Esophagus mucosa (tissue), 1 donor: ENCODE measurements at regions not wholly inside any gene's neighbourhood (a gene's known extent, or its start where the extent isn't known, plus 50 kb on each side); places are given as distances from the start of the nearest gene placed in this dataset.
A peak's percentile ranks its signal among the peaks of the same experiment; 100 is the strongest.
"Not testable (repeated sequence)": the region's sequence is repeated elsewhere in the genome, so short reads cannot be mapped to it uniquely, and the experiment has no call there.

Experiments
- ATAC-seq: fragments of 200-7000 bp; cut with Tn5 transposase; one replicate; pipeline ENCODE4 v1.9.1; 2020
- donor health status: DM: yes; HTN: yes; CAD: no.

- ATAC-seq, result no peak
Measured at GRCh38 chrX:46220822-46221221, 324.4 kb downstream of the ZNF674 start.

- peak; percentile 47 for ATAC-seq
Measured at GRCh38 chrX:46218373-46218772, 326.8 kb downstream of the ZNF674 start.

GRCh38 chrX:46216406-46216805 is 328.8 kb downstream of the ZNF674 start:
- ATAC-seq, result no peak

GRCh38 chrX:46211079-46211478 is 334.1 kb downstream of the ZNF674 start:
- ATAC-seq, result no peak

GRCh38 chrX:46209768-46210167 is 335.5 kb downstream of the ZNF674 start:
- ATAC-seq, result peak; percentile 72

- ATAC-seq, result no peak
Measured at GRCh38 chrX:46209037-46209436, 336.2 kb downstream of the ZNF674 start.

GRCh38 chrX:46208225-46208854 is 336.9 kb downstream of the ZNF674 start:
- peak; percentile 71 for ATAC-seq

GRCh38 chrX:46204721-46205422 is 340.3 kb downstream of the ZNF674 start:
- ATAC-seq, result peak; percentile 43

GRCh38 chrX:46202733-46203514 is 342.3 kb downstream of the ZNF674 start:
- no peak for ATAC-seq

GRCh38 chrX:46200413-46200812 is 344.8 kb downstream of the ZNF674 start:
- ATAC-seq, result no peak

- no peak for ATAC-seq
Measured at GRCh38 chrX:46198858-46199257, 346.4 kb downstream of the ZNF674 start.

GRCh38 chrX:46186811-46187106 is 358.5 kb downstream of the ZNF674 start:
- ATAC-seq, result not testable (repeated sequence)

- peak; percentile 69 for ATAC-seq
Measured at GRCh38 chrX:46185923-46186810, 359.1 kb downstream of the ZNF674 start.

- peak; percentile 71 for ATAC-seq
Measured at GRCh38 chrX:46184749-46185148, 360.5 kb downstream of the ZNF674 start.

- ATAC-seq, result peak; percentile 94
Measured at GRCh38 chrX:46180258-46180687, 364.9 kb downstream of the ZNF674 start.

GRCh38 chrX:46179748-46180147 is 365.5 kb downstream of the ZNF674 start:
- ATAC-seq, result peak; percentile 73

- no peak for ATAC-seq
Measured at GRCh38 chrX:46178763-46179162, 366.5 kb downstream of the ZNF674 start.

- no peak for ATAC-seq
Measured at GRCh38 chrX:46173159-46173558, 372.1 kb downstream of the ZNF674 start.

- not testable (repeated sequence) for ATAC-seq
Measured at GRCh38 chrX:46171457-46171856, 373.8 kb downstream of the ZNF674 start.

GRCh38 chrX:46169808-46170207 is 375.4 kb downstream of the ZNF674 start:
- ATAC-seq, result no peak

GRCh38 chrX:46168254-46168653 is 377.0 kb downstream of the ZNF674 start:
- no peak for ATAC-seq

GRCh38 chrX:46165866-46166265 is 379.4 kb downstream of the ZNF674 start:
- no peak for ATAC-seq

- no peak for ATAC-seq
Measured at GRCh38 chrX:46165411-46165810, 379.8 kb downstream of the ZNF674 start.
